Lung (tissue), 11 donors: ENCODE measurements at regions not wholly inside any gene's neighbourhood (a gene's known extent, or its start where the extent isn't known, plus 50 kb on each side); places are given as distances from the start of the nearest gene placed in this dataset.

Experiments
- ATAC-seq: fragments of 200-7000 bp; cut with Tn5 transposase; one replicate; pipeline ENCODE4 v1.9.1; 2020; ENCODE audit warnings: moderate number of reproducible peaks; ENCODE audit not compliant: insufficient read depth, low FRiP score
- DNase-seq, 3 donors: peaks; one replicate each; pipeline ENCODE4 v3.0.0-alpha.2; 2013 to 2017
- H3K27ac ChIP-seq, 2 donors: one replicate each; pipeline ENCODE4 v1.5.1; 2013; ENCODE audit warnings: mild to moderate bottlenecking in 2 of 2, moderate library complexity in 2 of 2, control low read depth in 1 of 2, inconsistent platforms in 1 of 2, low read depth in 1 of 2, low read length in 1 of 2
- H3K27me3 ChIP-seq, 3 donors: one replicate each; pipeline ENCODE4 v1.5.1; 2013; ENCODE audit warnings: low read length in 2 of 3; ENCODE audit not compliant: control insufficient read depth in 3 of 3, insufficient read depth in 3 of 3
- H3K36me3 ChIP-seq, 4 donors: one replicate each; pipeline ENCODE4 v1.5.1; 2013; ENCODE audit warnings: low read length in 4 of 4, mild to moderate bottlenecking in 1 of 4, moderate library complexity in 1 of 4; ENCODE audit not compliant: control insufficient read depth in 4 of 4, insufficient read depth in 4 of 4
- H3K4me1 ChIP-seq, 5 donors: one replicate each; pipeline ENCODE4 v1.5.1; 2013; ENCODE audit warnings: low read length in 5 of 5, mild to moderate bottlenecking in 2 of 5, moderate library complexity in 1 of 5; ENCODE audit not compliant: control insufficient read depth in 5 of 5, insufficient read depth in 5 of 5
- H3K4me3 ChIP-seq: one replicate; pipeline ENCODE4 v1.5.1; 2013; ENCODE audit warnings: mild to moderate bottlenecking, control low read depth, moderate library complexity
- H3K9ac ChIP-seq, 2 donors: one replicate each; pipeline ENCODE4 v1.5.1; 2013; ENCODE audit warnings: low read length in 2 of 2, control low read depth in 1 of 2; ENCODE audit not compliant: insufficient read depth in 1 of 2
- H3K9me3 ChIP-seq, 4 donors: one replicate each; pipeline ENCODE4 v1.5.1; 2013; ENCODE audit warnings: low read length in 3 of 4, mild to moderate bottlenecking in 1 of 4, moderate library complexity in 1 of 4; ENCODE audit not compliant: control insufficient read depth in 4 of 4, insufficient read depth in 3 of 4
- CTCF ChIP-seq: IDR thresholded peaks from 2 replicates; pipeline ENCODE4 v1.5.1; 2012; ENCODE audit warnings: mild to moderate bottlenecking; ENCODE audit errors: control extremely low read depth, extremely low read depth
- WGBS, 2 donors: extraction: QIAGEN DNeasy Blood & Tissue Kit; methylation state at CpG; one replicate each; pipeline ENCODE4 v1.1.7; 2013; 5-methylcytosine and 5-hydroxymethylcytosine counted together
- donor health status: control.
- donor health status: control.
- donor health status: Bipolar disorder and iron deficiency.
- donor health status: healthy.
- donor health status: DM: yes; HTN: yes; CAD: no.

- H3K9ac ChIP-seq = no peak overlapping the region
- no peak overlapping the region for H3K27ac ChIP-seq
- H3K4me1 ChIP-seq = peaks cover 0 to 3% (median 0%) of the 10 kb centered on the region in 5 donors
- DNase-seq (no peak), ATAC-seq (no peak)
- TF ChIP-seq CTCF = no peak
- H3K9me3 ChIP-seq = no peaks in the 10 kb centered on the region
- no peak overlapping the region for H3K4me3 ChIP-seq
- 82% methylated on average over 1 of the region's 1 CpG for WGBS, 2 donors
- H3K36me3 ChIP-seq = no peaks in the 10 kb centered on the region
- H3K27me3 ChIP-seq = no peaks in the 10 kb centered on the region
These were observed 286.4 kb upstream of the MMADHC start for GRCh38 chr2:149873936-149874335.

- Histone ChIP-seq H3K36me3 (no peaks in the 10 kb centered on the region), H3K9ac (no peak overlapping the region), H3K27me3 (no peaks in the 10 kb centered on the region), H3K4me1 (no peaks in the 10 kb centered on the region), H3K4me3 (no peak overlapping the region), H3K27ac (no peak overlapping the region), H3K9me3 (no peaks in the 10 kb centered on the region)
- DNase-seq = no peak
- WGBS, 2 donors = 53 to 56% methylated on average over 2 of the region's 2 CpGs
- no peak for ATAC-seq
- TF ChIP-seq CTCF = no peak
These were observed 285.1 kb upstream of the MMADHC start for GRCh38 chr2:149872638-149873150.

- DNase-seq = no peak
- no peak for ATAC-seq
- Histone ChIP-seq H3K4me1 (no peaks in the 10 kb centered on the region), H3K4me3 (no peak overlapping the region), H3K9ac (no peak overlapping the region), H3K27me3 (no peaks in the 10 kb centered on the region), H3K27ac (no peak overlapping the region), H3K36me3 (no peaks in the 10 kb centered on the region), H3K9me3 (no peaks in the 10 kb centered on the region)
- no peak for TF ChIP-seq CTCF
- 81 to 90% methylated on average over 2 of the region's 2 CpGs for WGBS, 2 donors
These were observed 284.5 kb upstream of the MMADHC start for GRCh38 chr2:149872041-149872440.
